GM12878 (cell line): ENCODE measurements at regions not wholly inside any gene's neighbourhood (a gene's known extent, or its start where the extent isn't known, plus 50 kb on each side); places are given as distances from the start of the nearest gene placed in this dataset.

Experiments
- ATAC-seq: fragments of 200-7000 bp; cut with Tn5 transposase; 3 replicates; pipeline ENCODE4 v1.9.1; 2020; ENCODE audit warnings: mild to moderate bottlenecking, moderate library complexity
- BruUV-seq: library from RNA; stranded (reverse); fragments of 400-500 nt; replicated peaks from 2 replicates; lab custom pipeline; 2021; lab: Mats Ljungman, UMichigan
- CTCF ChIA-PET: fragments of 300-600 bp; sonication (Branson Sonifier 250); formaldehyde crosslinking; extraction: SDS; loops from one replicate; lab custom pipeline; 2021; ENCODE audit warnings: inconsistent platforms; lab: Yijun Ruan, JAX
- POLR2A ChIA-PET: fragments of 350-600 bp; formaldehyde crosslinking; extraction: SDS; loops from one replicate; lab custom pipeline; 2021; ENCODE audit warnings: inconsistent platforms; lab: Charles Lee
- RAD21 ChIA-PET: fragments of 300-600 bp; sonication (Branson Sonifier 250); formaldehyde crosslinking; loops from one replicate; lab custom pipeline; 2023; ENCODE audit warnings: antibody characterized with exemption; ENCODE audit not compliant: unreplicated experiment; lab: Charles Lee
- SMC1A ChIA-PET: fragments of 300-600 bp; sonication (Branson Sonifier 250); formaldehyde crosslinking; loops from one replicate; lab custom pipeline; 2023; ENCODE audit not compliant: unreplicated experiment, uncharacterized antibody; lab: Charles Lee
- DNase-seq: peaks from one replicate; pipeline ENCODE4 v3.0.0-alpha.2; 2011; ENCODE audit warnings: low read depth, low spot score
- FAIRE-seq: peaks from 3 replicates; lab custom pipeline; 2011; peaks lifted over from hg19 to GRCh38; lab: Jason Lieb, UNC
- H2AFZ ChIP-seq: 2 replicates; pipeline ENCODE4 v1.6.0; 2011; ENCODE audit warnings: low read depth, low read length, control low read depth; ENCODE audit not compliant: control insufficient read depth
- H3K27ac ChIP-seq: 2 replicates; pipeline ENCODE4 v1.5.1; 2011; ENCODE audit warnings: control low read depth; ENCODE audit not compliant: control insufficient read depth, insufficient read depth
- H3K27me3 ChIP-seq, 2 experiments: replicated peaks in 1 of 2; 2 replicates each; pipeline versions ENCODE4 v1.6.0 to v1.6.1; 2011; ENCODE audit warnings: low read length in 1 of 2; ENCODE audit not compliant: control insufficient read depth in 2 of 2, insufficient read depth in 2 of 2
- H3K36me3 ChIP-seq, 2 experiments: 2 replicates each; pipeline ENCODE4 v1.5.1; 2011; ENCODE audit warnings: low read length in 1 of 2; ENCODE audit not compliant: control insufficient read depth in 2 of 2, insufficient read depth in 2 of 2
- H3K4me1 ChIP-seq: 2 replicates; pipeline ENCODE4 v1.6.1; 2011; ENCODE audit warnings: mild to moderate bottlenecking, low read length, moderate library complexity, mixed read lengths; ENCODE audit not compliant: control insufficient read depth, insufficient read depth
- H3K4me2 ChIP-seq: 2 replicates; pipeline ENCODE4 v1.6.0; 2011; ENCODE audit warnings: control low read depth; ENCODE audit not compliant: control insufficient read depth, insufficient read depth
- H3K4me3 ChIP-seq: fragments of 200-600 bp; sonication (generic); 2 replicates; pipeline ENCODE4 v1.5.1; 2016
- H3K79me2 ChIP-seq: 2 replicates; pipeline ENCODE4 v1.6.0; 2011; ENCODE audit warnings: low read length; ENCODE audit not compliant: control insufficient read depth, insufficient read depth
- H3K9ac ChIP-seq: 2 replicates; pipeline ENCODE4 v1.8.0; 2011; ENCODE audit warnings: low read length, control low read depth, mixed read lengths; ENCODE audit not compliant: control insufficient read depth, insufficient read depth
- H3K9me3 ChIP-seq: replicated peaks from 3 replicates; pipeline ENCODE4 v1.5.1; 2011; ENCODE audit warnings: mild to moderate bottlenecking, low read length; ENCODE audit not compliant: control insufficient read depth, insufficient read depth
- H4K20me1 ChIP-seq: 2 replicates; pipeline ENCODE4 v1.6.0; 2011; ENCODE audit not compliant: control insufficient read depth, insufficient read depth
- BMI1 ChIP-seq: fragments of 450-650 bp; IDR thresholded peaks from 2 replicates; pipeline ENCODE4 v1.6.1; 2016; ENCODE audit warnings: mild to moderate bottlenecking, moderate library complexity, borderline replicate concordance
- CREB1 ChIP-seq: IDR thresholded peaks from 2 replicates; pipeline ENCODE4 v1.6.1; 2012; ENCODE audit warnings: low read depth, mild to moderate bottlenecking, inconsistent platforms
- CREM ChIP-seq: IDR thresholded peaks from 2 replicates; pipeline ENCODE4 v1.6.1; 2014; ENCODE audit warnings: antibody characterized with exemption, low read depth
- DPF2 ChIP-seq: fragments of 450-650 bp; IDR thresholded peaks from 2 replicates; pipeline ENCODE4 v1.6.1; 2017; ENCODE audit warnings: mild to moderate bottlenecking
- FOS ChIP-seq: IDR thresholded peaks from 3 replicates; pipeline ENCODE4 v1.6.1; 2011; ENCODE audit warnings: borderline replicate concordance; ENCODE audit not compliant: insufficient read length; ENCODE audit errors: extremely low read depth
- JUND ChIP-seq: IDR thresholded peaks from 2 replicates; pipeline ENCODE4 v1.6.1; 2012; ENCODE audit warnings: low read depth, mild to moderate bottlenecking, low read length, improper control_type of control experiment, moderate library complexity
- NR2C2 ChIP-seq: IDR thresholded peaks from 2 replicates; pipeline ENCODE4 v1.6.1; 2011; ENCODE audit warnings: borderline replicate concordance, low read depth; ENCODE audit not compliant: control insufficient read depth, insufficient read length
- POLR2AphosphoS5 ChIP-seq: IDR thresholded peaks from 2 replicates; pipeline ENCODE4 v1.6.1; 2011; ENCODE audit warnings: mild to moderate bottlenecking, low read length, inconsistent platforms
- RCOR1 ChIP-seq: conservative IDR thresholded peaks from 2 replicates; pipeline ENCODE4 v1.6.1; 2012; ENCODE audit warnings: low read depth, low read length, improper control_type of control experiment
- STAT3 ChIP-seq: IDR thresholded peaks from 2 replicates; pipeline ENCODE4 v1.6.1; 2011; ENCODE audit warnings: low read depth, low read length, improper control_type of control experiment
- ZNF207 ChIP-seq: fragments of 450-650 bp; IDR thresholded peaks from 2 replicates; pipeline ENCODE4 v1.6.1; 2014; ENCODE audit warnings: antibody characterized with exemption, mild to moderate bottlenecking, borderline replicate concordance
- whole genome bisulfite sequencing: methylation state at CpG from one replicate; pipeline ENCODE4 v1.1.6; 2016; ENCODE audit warnings: low lambda C conversion rate; ENCODE audit not compliant: insufficient replicate concordance, insufficient coverage; ENCODE audit errors: missing lambda C conversion rate; 5-methylcytosine and 5-hydroxymethylcytosine counted together
- in situ Hi-C: fragments of 300-500 bp; cut with MboI; formaldehyde crosslinking; loops from 9 replicates; pipeline ENCODE4 v1.14.3; 2018; ENCODE audit warnings: mixed read lengths
- intact Hi-C: fragments of 100-400 bp; cut with micrococcal nuclease; formaldehyde crosslinking; loops from one replicate; pipeline ENCODE4 v1.14.2; 2022; ENCODE audit not compliant: unreplicated experiment
- TF ChIP-seq, protein P1 (sequence below): fragments of 450-650 bp; IDR thresholded peaks from 2 replicates; pipeline ENCODE4 v1.6.1; 2017; ENCODE audit warnings: low read depth, mild to moderate bottlenecking, moderate library complexity
- TF ChIP-seq, protein P2 (sequence below): fragments of 450-650 bp; IDR thresholded peaks from 2 replicates; pipeline ENCODE4 v1.6.1; 2016; ENCODE audit warnings: mild to moderate bottlenecking, moderate library complexity, borderline replicate concordance

DNA sequence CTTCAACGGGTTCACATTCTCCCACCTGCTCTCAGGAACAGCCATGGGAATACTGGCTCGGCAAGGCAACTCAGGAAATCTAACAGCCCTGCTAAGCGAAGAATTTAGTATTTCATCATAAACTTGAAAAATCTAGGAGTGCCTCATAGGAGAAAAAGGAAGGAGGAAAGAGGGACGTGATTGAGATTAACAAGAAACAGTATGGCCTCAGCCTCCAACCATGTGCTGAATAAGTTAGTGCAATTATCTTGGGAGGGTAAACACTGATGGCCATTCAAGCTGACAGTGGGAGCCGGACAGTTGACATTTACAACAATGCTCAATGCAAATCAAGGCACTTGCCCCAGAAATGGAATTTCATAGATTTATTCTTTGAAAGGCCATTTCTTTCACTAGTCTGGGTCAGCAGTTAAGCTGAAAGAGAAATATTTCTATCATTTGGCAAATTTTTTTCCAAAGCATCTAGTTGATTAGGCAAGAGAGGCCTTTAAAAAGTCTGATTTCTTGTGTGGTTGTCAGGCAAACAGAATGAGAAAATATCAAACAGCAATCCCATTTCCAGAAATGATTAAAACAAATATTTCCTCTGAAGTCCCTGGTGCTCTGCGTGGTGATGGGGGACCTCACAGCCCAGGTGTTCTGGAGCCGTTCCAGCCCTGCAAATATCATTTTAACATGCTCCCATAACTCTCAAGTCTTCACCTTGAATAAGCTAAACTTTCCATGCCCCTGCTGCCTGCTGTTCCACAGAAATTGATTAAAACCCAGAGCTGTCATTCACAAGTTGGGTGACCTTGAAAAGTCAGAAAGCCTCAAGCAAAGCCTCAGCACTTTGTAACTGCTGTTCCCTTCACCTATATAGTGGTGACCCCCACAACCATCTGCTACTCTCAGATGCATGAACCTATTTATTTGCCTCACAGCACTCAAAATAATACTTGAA lies 121.6 kb downstream of the PHLDA1 start:
- Histone ChIP-seq H3K4me1 (no peaks in the 10 kb centered on the region), H3K27me3 (no peaks in the 10 kb centered on the region), H4K20me1 (no peaks in the 10 kb centered on the region), H3K9ac (no peak overlapping the region), H3K27ac (no peak overlapping the region), H3K4me3 (no peak overlapping the region), H3K36me3 (no peaks in the 10 kb centered on the region), H2AFZ (no peak overlapping the region), H3K9me3 (no peaks in the 10 kb centered on the region), H3K4me2 (no peak overlapping the region), H3K79me2 (no peaks in the 10 kb centered on the region)
- DNase-seq (no peak), ATAC-seq (no peak), FAIRE-seq (no peak)
- SMC1A ChIA-PET = interaction anchor here (0.7 to 2.9 kb wide), 7 partner anchors 8 to 76 kb away, joined by 3 to 12 read pairs (median 3); no protein-coding TSS in a partner anchor
- POLR2A ChIA-PET = interaction anchor here (1.0 kb wide), 1 partner anchor 12 kb away, joined by 3 read pairs; no protein-coding TSS in a partner anchor
- RAD21 ChIA-PET = interaction anchor here (0.6 kb wide), 1 partner anchor 279 kb away, joined by 4 read pairs; no protein-coding TSS in a partner anchor
- no TSS peak for BruUV-seq
- intact Hi-C loops = no loop called here
- 27% methylated on average over 7 of the region's 7 CpGs for WGBS
- in situ Hi-C loops = no loop called here
- CTCF ChIA-PET = interaction anchor here (1.5 kb wide), 1 partner anchor 16 kb away, joined by 3 read pairs; no protein-coding TSS in a partner anchor
- no peak for TF ChIP-seq CREB1
- TF ChIP-seq POLR2AphosphoS5 = no peak
- no peak for TF ChIP-seq ZNF207
- no peak for TF ChIP-seq CREM
- no peak for TF ChIP-seq RCOR1
- no peak for TF ChIP-seq FOS
- TF ChIP-seq, protein P1, sequence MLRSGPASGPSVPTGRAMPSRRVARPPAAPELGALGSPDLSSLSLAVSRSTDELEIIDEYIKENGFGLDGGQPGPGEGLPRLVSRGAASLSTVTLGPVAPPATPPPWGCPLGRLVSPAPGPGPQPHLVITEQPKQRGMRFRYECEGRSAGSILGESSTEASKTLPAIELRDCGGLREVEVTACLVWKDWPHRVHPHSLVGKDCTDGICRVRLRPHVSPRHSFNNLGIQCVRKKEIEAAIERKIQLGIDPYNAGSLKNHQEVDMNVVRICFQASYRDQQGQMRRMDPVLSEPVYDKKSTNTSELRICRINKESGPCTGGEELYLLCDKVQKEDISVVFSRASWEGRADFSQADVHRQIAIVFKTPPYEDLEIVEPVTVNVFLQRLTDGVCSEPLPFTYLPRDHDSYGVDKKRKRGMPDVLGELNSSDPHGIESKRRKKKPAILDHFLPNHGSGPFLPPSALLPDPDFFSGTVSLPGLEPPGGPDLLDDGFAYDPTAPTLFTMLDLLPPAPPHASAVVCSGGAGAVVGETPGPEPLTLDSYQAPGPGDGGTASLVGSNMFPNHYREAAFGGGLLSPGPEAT = no peak
- no peak for TF ChIP-seq DPF2
- TF ChIP-seq, protein P2, sequence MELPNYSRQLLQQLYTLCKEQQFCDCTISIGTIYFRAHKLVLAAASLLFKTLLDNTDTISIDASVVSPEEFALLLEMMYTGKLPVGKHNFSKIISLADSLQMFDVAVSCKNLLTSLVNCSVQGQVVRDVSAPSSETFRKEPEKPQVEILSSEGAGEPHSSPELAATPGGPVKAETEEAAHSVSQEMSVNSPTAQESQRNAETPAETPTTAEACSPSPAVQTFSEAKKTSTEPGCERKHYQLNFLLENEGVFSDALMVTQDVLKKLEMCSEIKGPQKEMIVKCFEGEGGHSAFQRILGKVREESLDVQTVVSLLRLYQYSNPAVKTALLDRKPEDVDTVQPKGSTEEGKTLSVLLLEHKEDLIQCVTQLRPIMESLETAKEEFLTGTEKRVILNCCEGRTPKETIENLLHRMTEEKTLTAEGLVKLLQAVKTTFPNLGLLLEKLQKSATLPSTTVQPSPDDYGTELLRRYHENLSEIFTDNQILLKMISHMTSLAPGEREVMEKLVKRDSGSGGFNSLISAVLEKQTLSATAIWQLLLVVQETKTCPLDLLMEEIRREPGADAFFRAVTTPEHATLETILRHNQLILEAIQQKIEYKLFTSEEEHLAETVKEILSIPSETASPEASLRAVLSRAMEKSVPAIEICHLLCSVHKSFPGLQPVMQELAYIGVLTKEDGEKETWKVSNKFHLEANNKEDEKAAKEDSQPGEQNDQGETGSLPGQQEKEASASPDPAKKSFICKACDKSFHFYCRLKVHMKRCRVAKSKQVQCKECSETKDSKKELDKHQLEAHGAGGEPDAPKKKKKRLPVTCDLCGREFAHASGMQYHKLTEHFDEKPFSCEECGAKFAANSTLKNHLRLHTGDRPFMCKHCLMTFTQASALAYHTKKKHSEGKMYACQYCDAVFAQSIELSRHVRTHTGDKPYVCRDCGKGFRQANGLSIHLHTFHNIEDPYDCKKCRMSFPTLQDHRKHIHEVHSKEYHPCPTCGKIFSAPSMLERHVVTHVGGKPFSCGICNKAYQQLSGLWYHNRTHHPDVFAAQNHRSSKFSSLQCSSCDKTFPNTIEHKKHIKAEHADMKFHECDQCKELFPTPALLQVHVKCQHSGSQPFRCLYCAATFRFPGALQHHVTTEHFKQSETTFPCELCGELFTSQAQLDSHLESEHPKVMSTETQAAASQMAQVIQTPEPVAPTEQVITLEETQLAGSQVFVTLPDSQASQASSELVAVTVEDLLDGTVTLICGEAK = no peak
- no peak for TF ChIP-seq JUND
- no peak for TF ChIP-seq STAT3
- TF ChIP-seq BMI1 = no peak
- no peak for TF ChIP-seq NR2C2
